CD4-positive, alpha-beta T cell treated with Interleukin-17A for 1 hour (primary cell): ENCODE measurements at regions not wholly inside any gene's neighbourhood (a gene's known extent, or its start where the extent isn't known, plus 50 kb on each side); places are given as distances from the start of the nearest gene placed in this dataset.

Source experiments
- DNase-seq: peaks from one replicate; pipeline ENCODE4 v3.0.0-alpha.2; 2020

DNA sequence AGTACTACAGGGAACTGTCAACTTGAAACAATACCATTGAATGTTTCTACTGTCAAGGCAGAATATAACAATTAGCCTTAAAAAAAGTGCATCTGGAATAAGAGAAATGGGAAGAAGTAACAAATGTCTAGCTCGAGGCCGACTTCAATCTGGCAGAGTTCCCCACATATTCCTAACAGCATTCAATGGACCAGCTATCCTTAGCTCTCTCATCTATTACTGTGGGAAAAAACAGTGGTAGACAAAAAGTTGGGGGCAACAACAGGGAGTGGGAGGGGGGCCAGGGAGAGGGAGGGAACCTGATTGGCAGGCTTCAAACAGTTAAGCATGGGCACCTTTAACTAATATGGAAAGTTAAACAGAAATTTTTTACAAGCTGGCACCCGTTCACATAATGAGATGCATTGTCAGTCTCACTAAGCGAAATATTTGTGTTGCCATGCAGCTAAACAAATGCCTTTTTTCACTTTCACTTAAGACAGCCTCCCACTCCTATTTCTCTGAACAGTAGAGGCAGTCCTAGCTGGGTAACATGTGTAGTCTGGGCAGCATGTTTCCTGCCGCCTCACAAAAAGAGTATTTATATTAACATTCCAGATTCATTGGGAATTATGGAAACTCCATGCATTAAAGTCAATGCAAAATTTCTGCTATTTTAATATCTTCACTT, 62.2 kb upstream of the SOX6 start:
- DNase-seq: no peak

DNA sequence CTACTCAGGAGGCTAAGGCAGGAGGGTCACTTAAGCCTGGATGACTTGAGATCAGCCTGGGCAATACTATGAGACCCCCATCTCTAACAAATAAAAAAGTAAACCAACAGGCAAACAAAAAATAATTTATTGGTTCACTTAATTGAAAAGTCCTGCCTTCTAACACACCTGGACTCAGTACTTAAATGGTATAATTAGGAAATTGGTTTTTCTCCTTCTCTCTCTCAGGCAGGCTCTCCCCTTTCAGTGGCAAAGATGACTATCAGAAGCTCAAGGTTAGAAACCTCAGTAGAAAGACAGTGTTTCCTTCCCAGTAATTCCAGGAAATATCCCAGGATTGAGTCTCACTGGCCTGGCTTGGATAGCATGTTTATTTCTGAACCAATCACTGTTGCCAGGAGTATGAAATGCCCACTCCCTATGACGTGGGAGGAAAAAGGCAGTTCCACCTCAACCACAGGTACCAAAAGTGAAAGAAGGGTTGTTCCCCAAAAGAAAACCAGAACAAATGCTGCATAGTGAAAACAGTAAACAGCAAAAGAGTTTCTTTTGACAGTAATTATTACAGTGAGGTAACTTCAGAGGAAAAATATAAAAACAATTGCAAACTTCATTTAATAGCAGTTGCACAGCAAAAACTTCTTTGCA, 56.3 kb upstream of the SOX6 start:
- DNase-seq: no peak

DNA sequence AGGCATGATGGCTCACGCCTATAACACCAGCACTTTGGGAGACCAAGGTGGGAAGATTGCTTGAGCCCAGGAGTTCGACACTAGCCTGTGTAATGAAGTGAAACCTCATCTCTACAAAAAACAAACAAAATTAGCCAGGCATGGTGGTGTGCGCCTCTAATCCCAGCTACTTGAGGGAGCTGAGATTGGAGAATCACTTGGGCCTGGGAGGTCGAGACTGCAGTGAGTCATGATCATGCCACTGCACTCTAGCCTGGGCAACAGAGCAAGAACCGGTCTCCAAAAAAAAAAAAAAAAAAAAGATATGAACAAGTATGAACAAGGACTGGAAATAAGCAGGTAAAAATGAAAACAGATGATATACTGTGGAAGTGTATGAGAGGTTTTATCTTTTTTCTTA, 54.1 kb upstream of the SOX6 start:
- DNase-seq: no peak

DNA sequence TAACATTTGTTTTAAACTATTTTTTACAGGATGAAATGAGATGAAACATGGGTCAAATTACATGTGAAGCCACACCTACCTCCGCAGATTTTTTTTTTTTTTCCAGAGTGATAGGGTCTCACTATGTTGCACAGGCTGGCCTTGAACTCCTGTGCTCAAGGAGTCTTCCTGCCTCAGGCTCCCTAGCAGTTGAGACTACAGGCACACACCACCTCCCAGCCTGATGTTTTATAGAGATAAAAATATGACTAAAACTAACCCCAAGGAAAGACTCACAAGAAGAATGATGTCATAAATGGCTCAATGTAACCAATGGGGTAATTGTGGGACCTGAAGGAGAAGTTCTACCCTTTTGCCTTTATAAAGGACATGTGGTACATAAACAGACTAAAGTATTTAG, 52.3 kb upstream of the SOX6 start:
- DNase-seq: no peak

DNA sequence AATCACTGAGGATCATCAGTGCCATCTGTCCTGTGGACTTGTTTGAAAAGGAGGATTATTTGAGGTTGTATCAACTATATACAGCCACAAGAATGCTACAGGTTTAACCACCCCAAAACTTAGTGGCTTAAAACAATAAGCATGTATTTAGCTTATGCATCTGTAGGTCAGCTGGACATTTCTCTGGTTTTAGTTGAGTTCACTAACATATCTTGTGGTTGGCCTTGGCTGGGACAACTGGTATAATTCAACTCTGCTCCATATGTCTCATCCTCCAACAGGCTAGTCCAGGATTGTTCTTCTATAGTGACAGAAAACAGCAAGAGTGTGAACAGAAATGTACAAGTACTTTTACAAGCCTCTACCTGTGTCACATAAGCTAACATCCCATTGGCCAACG, 49.9 kb upstream of the SOX6 start:
- DNase-seq: no peak
